Stimulated activated CD8-positive, alpha-beta memory T cell treated with anti-CD3 and anti-CD28 coated beads, Interleukin-2, amount 100 ng/mL, for 1 hour (primary cell): ENCODE measurements at regions not wholly inside any gene's neighbourhood (a gene's known extent, or its start where the extent isn't known, plus 50 kb on each side); places are given as distances from the start of the nearest gene placed in this dataset.

ENCODE experiments used
- DNase-seq, 2 donors: peaks; one replicate each; pipeline ENCODE4 v3.0.0-alpha.2; 2020; ENCODE audit warnings: low read depth in 2 of 2

- DNase-seq: no peak
Observed at GRCh38 chr13:74669149-74669548, 534.9 kb upstream of the KLF12 start.

- DNase-seq: no peak
Observed at GRCh38 chr13:74667656-74668203, 533.5 kb upstream of the KLF12 start.

- no peak for DNase-seq
Observed at GRCh38 chr13:74662905-74663304, 528.7 kb upstream of the KLF12 start.

- DNase-seq: no peak
Observed at GRCh38 chr13:74661851-74662250, 527.6 kb upstream of the KLF12 start.

- no peak for DNase-seq
Observed at GRCh38 chr13:74657765-74658164, 523.6 kb upstream of the KLF12 start.

- DNase-seq: no peak
Observed at GRCh38 chr13:74651121-74651520, 516.9 kb upstream of the KLF12 start.

GRCh38 chr13:74647991-74648390, 513.8 kb upstream of the KLF12 start:
- no peak for DNase-seq

- no peak for DNase-seq
Observed at GRCh38 chr13:74647211-74647610, 513.0 kb upstream of the KLF12 start.

- DNase-seq: no peak
Observed at GRCh38 chr13:74646091-74646490, 511.9 kb upstream of the KLF12 start.

- DNase-seq: no peak
Observed at GRCh38 chr13:74645586-74645985, 511.4 kb upstream of the KLF12 start.

GRCh38 chr13:74644229-74644628, 510.0 kb upstream of the KLF12 start:
- DNase-seq: no peak

GRCh38 chr13:74641586-74641985, 507.4 kb upstream of the KLF12 start:
- DNase-seq: no peak

GRCh38 chr13:74633734-74634133, 499.5 kb upstream of the KLF12 start:
- DNase-seq: no peak

GRCh38 chr13:74629985-74630384, 495.8 kb upstream of the KLF12 start:
- no peak for DNase-seq

- DNase-seq: no peak
Observed at GRCh38 chr13:74625541-74625940, 491.3 kb upstream of the KLF12 start.

GRCh38 chr13:74623761-74624160, 489.6 kb upstream of the KLF12 start:
- no peak for DNase-seq

GRCh38 chr13:74622284-74622683, 488.1 kb upstream of the KLF12 start:
- DNase-seq: no peak

GRCh38 chr13:74620711-74621110, 486.5 kb upstream of the KLF12 start:
- no peak for DNase-seq

GRCh38 chr13:74620308-74620707, 486.1 kb upstream of the KLF12 start:
- no peak for DNase-seq

- no peak for DNase-seq
Observed at GRCh38 chr13:74597526-74597925, 463.3 kb upstream of the KLF12 start.

GRCh38 chr13:74596691-74597090, 462.5 kb upstream of the KLF12 start:
- DNase-seq: no peak

- no peak for DNase-seq
Observed at GRCh38 chr13:74593688-74594087, 459.5 kb upstream of the KLF12 start.

- DNase-seq: no peak
Observed at GRCh38 chr13:74586847-74587246, 452.6 kb upstream of the KLF12 start.

- DNase-seq: no peak
Observed at GRCh38 chr13:74576420-74576819, 442.2 kb upstream of the KLF12 start.

- peak; percentile 0 to 6 for DNase-seq
Observed at GRCh38 chr13:74575729-74576125, 441.5 kb upstream of the KLF12 start.
